Left renal pelvis (tissue), 4 donors: ENCODE measurements at regions not wholly inside any gene's neighbourhood (a gene's known extent, or its start where the extent isn't known, plus 50 kb on each side); places are given as distances from the start of the nearest gene placed in this dataset.
A peak's percentile ranks its signal among the peaks of the same experiment; 100 is the strongest.

Experiments
- DNase-seq, 4 donors: peaks; one replicate each; pipeline ENCODE4 v3.0.0-alpha.2; 2013; ENCODE audit warnings: low read depth in 4 of 4, low spot score in 3 of 4

DNA sequence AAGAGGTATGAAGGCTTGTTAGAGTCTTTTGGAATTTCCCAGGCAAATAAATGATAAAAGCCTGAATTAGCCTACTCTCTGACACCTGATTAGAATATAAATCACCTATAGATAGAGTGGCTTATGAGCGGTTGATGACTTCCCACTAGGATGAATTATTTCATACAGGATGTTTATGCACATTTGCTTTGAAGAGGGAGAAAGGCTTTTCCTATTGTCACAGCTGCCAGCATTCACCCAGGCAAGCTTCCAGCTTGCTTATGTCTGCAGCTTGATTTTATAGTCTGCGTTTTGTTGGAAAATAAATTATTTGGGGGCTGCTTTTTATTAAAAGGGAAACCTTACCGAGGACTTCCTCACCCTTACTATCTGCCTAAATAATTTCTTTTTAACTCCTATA, 51.3 kb upstream of the EIF2S2 start:
- peak in 3 of 4 donors; percentile 27 to 48 (median 46) for DNase-seq

- no peak for DNase-seq
These were observed 52.4 kb upstream of the EIF2S2 start for GRCh38 chr20:34164381-34164984.

- peak in 1 of 4 donors; percentile 38 for DNase-seq
These were observed 53.1 kb upstream of the EIF2S2 start for GRCh38 chr20:34165018-34165619.

DNA sequence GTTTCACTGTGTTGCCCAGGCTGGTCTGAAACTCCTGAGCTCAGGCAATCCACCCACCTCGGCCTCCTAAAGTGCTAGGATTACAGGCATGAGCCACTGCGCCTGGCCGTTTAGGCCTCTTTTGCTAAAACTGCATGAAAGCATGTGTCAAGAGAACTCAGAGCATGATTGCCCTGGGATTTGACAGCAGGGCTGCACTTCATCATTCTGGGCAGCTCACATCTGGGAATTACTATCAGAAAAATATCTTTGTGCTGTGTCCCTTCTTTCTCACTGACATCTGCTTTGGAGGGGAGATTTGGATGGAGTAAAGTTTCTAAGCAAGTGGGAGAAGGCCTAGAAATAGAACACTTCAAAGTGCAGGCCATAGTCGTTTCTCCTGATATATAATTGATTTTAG, 59.6 kb upstream of the EIF2S2 start:
- DNase-seq = no peak

- no peak for DNase-seq
These were observed 60.9 kb upstream of the EIF2S2 start for GRCh38 chr20:34172926-34173325.

DNA sequence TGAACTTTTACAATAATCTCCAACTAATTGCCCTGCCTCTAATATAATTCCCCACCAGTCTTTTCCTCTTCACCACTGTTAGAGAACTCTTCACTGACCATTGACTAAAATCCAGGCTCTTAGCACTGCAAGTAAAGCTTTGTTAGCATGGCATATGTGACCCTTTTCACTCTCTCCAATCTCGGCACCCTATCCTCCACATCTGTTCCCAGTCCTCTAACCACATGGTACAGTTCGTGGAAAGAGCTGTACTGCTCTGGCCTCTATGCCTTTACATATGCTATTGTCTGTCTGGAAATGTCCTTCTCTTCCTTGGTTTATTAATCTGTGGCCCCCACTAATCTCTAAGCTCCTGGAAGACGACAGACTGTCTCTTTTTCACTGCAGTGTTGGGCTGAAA, 63.0 kb upstream of the EIF2S2 start:
- no peak for DNase-seq

- DNase-seq = no peak
These were observed 63.8 kb upstream of the EIF2S2 start for GRCh38 chr20:34175879-34176278.

DNA sequence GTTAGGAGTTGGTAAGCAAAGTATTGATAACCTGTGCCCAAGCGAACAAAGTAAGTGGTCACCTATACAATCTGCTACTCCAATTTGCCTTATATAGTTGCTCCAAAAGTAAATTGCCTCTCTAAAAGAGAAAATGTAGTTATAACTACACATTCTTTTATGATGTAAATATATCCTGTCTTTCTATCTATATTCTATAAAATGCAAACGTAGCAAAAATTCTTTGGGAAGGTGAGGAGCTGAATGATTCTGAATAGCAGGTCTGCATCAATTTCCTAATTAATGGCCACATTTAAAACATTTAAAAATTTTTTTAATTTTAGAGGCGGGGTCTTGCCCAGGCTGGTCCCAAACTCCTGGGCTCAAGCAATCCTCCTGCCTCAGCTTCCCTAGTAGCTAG, 64.2 kb upstream of the ASIP start:
- no peak for DNase-seq

- DNase-seq = no peak
These were observed 61.4 kb upstream of the ASIP start for GRCh38 chr20:34179637-34180360.

GRCh38 chr20:34180460-34181120, 60.6 kb upstream of the ASIP start:
- no peak for DNase-seq

- DNase-seq = no peak
These were observed 59.7 kb upstream of the ASIP start for GRCh38 chr20:34181484-34181883.

DNA sequence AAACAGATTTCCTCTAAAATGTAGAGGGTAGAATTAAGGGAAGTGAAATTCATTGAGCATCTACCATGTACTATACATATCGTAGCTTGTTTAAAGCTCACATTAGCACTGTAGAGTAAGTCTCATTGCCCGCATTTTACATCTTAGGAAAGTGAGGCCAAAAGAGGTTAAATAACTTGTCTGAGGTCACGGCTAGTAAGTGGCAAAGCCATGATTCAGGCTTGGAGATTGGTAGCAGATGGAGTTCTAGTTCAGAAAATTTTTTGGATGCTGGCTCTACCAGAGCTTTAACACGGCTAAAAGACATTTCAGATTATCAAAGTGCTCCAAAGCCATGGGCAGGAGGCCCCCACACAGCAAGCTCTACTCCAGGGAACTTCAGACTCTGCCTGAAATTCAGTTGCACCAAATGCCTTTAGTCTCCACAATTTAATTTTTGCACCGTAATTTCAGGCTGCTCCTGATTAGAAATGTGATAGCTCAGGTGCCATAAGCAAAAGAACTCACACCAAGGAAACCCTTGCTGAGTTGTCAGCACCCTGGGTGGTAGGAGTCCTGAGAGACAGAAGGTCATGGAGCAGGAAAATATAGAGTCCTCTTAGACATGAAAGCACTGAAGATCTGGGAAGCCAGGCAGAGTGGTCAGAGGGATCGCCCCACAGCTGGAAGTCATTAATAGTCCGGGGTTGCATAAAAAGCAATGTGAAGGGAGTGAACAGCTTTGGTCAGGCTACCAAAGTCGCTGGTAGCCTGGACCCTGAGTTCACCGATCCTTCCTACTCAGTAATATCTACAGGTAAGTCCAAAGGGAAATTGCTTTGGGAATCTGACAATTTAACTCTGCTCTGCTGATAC, 55.2 kb upstream of the ASIP start:
- no peak for DNase-seq

GRCh38 chr20:34189572-34190163, 51.6 kb upstream of the ASIP start:
- DNase-seq = no peak

DNA sequence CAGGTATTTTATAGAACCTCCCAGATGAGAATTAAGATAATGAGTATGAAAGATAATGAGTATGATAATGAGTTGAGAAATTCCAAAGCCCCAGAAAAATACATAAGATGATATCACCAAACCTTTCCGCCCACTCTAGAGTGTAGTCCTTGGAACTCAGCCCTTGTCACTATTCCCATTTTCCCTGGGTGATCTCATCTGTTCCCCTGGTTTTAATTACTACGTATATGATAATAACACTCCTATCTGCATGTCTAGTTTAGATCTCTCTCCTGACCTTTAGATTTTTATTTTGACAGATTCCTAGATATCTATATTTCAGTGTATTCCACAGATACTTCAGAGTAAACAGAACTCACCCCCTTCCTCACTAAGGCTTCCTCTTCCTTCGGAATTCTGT, 51.0 kb upstream of the ASIP start:
- DNase-seq = no peak

DNA sequence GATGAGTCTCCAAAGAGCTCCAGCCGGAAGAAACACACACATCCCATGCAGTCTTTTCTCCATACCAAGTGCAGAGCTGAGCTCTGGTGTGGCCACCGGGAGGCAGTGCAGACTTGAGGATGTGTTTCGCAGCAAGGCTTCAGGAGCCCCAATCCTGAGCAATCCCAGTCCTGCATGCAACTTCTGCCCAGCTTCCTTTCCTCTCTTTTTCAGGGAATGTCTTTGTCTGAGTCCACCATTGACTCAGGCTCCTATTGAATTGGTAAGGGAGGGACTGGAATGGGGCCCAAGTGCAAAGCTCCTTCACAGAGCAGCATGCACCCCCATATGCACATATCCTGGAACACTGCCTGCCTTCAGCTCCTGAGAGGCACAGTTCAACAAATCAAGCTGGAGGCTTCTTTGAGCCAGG, 50.5 kb upstream of the ASIP start:
- peak in 3 of 4 donors; percentile 57 to 67 (median 63) for DNase-seq
